Upper lobe of left lung (tissue), 4 donors: ENCODE measurements at regions not wholly inside any gene's neighbourhood (a gene's known extent, or its start where the extent isn't known, plus 50 kb on each side); places are given as distances from the start of the nearest gene placed in this dataset.

Experiments used
- CTCF ChIP-seq, 6 experiments: fragments of 450-650 bp in 4 of 6; fragments of 200-600 bp in 2 of 6; sonication (generic) in 2 of 6; IDR thresholded peaks; one replicate each; pipeline ENCODE4 v1.5.1; 2016 to 2019; ENCODE audit warnings: antibody characterized with exemption in 6 of 6
- EP300 ChIP-seq, 4 donors: sonication (generic); formaldehyde crosslinking; IDR thresholded peaks; one replicate each; pipeline ENCODE4 v1.5.1; 2017; ENCODE audit warnings: antibody characterized with exemption in 4 of 4, control low read depth in 2 of 4
- POLR2A ChIP-seq, 4 donors: fragments of 450-650 bp; IDR thresholded peaks; one replicate each; pipeline ENCODE4 v1.5.1; 2016 to 2017; ENCODE audit warnings: antibody characterized with exemption in 4 of 4, mild to moderate bottlenecking in 2 of 4
- POLR2AphosphoS5 ChIP-seq, 2 donors: sonication (generic); formaldehyde crosslinking; IDR thresholded peaks; one replicate each; pipeline ENCODE4 v1.5.1; 2017; ENCODE audit warnings: antibody characterized with exemption in 2 of 2

- TF ChIP-seq POLR2A (IDR thresholded peaks at IDR 0.05) (no peak), CTCF (IDR thresholded peaks at IDR 0.05) (no peak), EP300 (IDR thresholded peaks at IDR 0.05) (no peak), POLR2AphosphoS5 (IDR thresholded peaks at IDR 0.05) (no peak)
These were observed 1000.2 kb downstream of the TDRD15 start for GRCh38 chr2:22124003-22124402.
